HG02610 (cell line): ENCODE measurements at regions not wholly inside any gene's neighbourhood (a gene's known extent, or its start where the extent isn't known, plus 50 kb on each side); places are given as distances from the start of the nearest gene placed in this dataset.
"Not testable (repeated sequence)": the region's sequence is repeated elsewhere in the genome, so short reads cannot be mapped to it uniquely, and the experiment has no call there.

Source experiments
- ATAC-seq: cut with Tn5 transposase; IDR thresholded peaks from one replicate; pipeline ENCODE4 v1.9.1; 2021; ENCODE audit warnings: mild to moderate bottlenecking, moderate library complexity; ENCODE audit not compliant: unreplicated experiment

DNA sequence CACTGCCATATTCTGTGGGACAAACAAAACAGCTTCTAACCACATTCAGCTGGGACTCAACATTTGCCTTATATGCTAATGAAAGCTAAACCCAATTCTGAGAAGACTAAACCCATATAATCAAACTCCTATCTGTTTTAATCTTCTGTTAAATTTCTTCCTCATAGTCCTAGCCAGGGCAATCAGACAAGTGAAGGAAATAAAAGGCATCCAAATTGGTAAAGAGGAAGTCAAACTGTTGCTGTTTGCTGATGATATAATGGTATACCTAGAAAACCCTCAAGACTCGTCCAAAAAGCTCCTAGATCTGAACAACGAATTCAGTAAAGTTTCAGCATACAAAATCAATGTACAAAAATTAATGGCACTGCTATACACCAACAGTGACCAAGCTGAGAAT is 157.1 kb downstream of the PHLDA1 start:
- no peak for ATAC-seq

- no peak for ATAC-seq
These were observed 158.8 kb downstream of the PHLDA1 start for GRCh38 chr12:75872762-75873161.

DNA sequence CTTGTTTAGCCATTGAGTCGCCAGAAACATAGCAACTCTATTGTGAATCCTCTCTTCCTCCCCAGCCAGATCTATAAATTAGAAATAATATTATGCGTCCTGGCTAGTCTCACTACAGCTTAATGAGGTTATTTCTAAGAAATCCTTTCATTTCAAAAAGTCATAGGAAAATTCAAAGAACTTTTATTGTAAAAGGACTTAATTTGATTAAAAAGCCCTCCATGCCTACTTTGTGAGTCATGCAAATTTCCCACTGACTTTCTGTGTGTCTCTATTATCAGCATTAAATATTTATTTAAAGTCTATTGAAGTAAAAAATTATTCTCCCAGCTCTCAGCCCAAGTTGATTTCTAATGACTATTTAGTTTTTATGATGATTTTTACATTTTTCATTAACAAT is 160.7 kb downstream of the PHLDA1 start:
- ATAC-seq = no peak

GRCh38 chr12:75868501-75868900 is 163.1 kb downstream of the PHLDA1 start:
- no peak for ATAC-seq

DNA sequence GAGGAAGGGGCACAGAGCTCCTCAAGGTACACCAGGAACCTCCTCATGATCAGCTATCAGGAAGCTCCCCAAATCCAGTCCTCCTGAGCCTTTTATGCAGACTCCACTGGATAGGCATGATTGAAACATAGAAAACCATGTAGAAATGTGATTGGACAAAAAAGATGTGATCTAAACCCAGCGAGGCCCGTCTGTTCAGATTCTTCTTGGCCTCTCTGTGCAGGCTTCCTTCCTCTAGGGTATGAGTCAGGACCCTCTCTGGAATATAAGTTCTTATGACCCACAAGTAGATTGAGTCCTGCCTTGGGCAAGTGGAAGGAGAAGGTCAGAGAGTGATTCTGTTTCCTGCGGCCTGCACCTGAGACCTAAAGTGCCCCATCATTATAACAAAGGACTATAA is 166.3 kb downstream of the PHLDA1 start:
- no peak for ATAC-seq

- ATAC-seq = no peak
These were observed 167.4 kb downstream of the PHLDA1 start for GRCh38 chr12:75864161-75864560.

DNA sequence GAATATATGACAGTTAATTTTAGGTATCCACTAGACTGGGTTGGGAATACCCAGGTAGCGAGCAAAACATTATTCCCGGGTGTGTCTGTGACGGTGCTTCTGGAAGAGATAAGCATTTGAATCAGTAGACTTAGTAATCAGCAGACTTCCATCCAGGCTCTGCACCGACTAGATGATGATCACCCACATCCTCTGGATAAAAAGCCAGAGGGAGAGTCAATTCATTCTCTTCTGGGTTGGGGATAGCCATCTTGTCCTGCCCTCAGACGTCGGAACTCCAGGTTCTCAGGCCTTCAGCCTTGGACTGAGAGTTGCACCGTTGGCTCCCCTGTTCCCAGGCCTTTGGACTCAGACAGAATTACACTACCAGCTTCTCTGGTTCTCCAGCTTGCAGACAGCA is 168.0 kb downstream of the PHLDA1 start:
- ATAC-seq = no peak

- ATAC-seq = no peak
These were observed 168.7 kb downstream of the PHLDA1 start for GRCh38 chr12:75862692-75863471.

DNA sequence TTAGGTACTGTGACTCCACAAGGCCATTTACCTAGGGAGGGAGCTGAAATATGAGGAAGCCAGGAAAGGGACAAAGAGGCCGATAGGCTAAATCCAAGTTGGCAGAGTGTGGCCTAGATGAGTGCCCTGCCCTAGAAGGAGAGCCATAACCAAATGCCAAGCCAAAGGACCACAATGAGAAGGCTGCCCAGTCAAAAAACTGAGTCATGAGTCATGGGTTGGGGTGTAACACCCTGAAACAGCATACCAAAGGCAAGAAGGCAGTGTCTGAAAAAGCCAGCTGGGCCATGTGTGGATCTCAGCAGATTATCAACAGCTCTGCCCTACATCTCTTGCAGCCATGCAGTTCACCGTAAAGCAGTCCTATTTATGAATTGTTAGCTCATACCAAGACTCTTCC is 171.7 kb downstream of the PHLDA1 start:
- ATAC-seq = no peak

DNA sequence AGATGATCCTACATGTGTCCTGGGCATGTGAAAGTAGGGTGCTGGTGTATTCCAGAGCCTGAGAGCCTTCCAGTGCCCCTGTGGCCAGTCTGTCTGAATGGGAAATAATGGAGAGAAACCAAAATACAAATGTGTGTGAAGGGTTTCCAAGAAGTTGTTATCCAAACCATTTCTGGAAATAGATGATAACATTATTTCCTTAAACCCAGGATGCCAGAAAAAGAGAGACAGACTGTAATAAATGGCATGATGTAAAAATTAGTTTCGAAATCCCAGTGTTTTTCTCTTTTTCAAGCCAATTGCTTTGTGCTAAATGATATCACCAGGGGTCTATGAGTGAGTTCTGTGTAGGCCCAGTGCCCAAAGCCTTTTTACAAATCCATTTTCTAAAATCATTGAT is 175.3 kb downstream of the PHLDA1 start:
- no peak for ATAC-seq

- no peak for ATAC-seq
These were observed 176.2 kb downstream of the PHLDA1 start for GRCh38 chr12:75855360-75855759.

DNA sequence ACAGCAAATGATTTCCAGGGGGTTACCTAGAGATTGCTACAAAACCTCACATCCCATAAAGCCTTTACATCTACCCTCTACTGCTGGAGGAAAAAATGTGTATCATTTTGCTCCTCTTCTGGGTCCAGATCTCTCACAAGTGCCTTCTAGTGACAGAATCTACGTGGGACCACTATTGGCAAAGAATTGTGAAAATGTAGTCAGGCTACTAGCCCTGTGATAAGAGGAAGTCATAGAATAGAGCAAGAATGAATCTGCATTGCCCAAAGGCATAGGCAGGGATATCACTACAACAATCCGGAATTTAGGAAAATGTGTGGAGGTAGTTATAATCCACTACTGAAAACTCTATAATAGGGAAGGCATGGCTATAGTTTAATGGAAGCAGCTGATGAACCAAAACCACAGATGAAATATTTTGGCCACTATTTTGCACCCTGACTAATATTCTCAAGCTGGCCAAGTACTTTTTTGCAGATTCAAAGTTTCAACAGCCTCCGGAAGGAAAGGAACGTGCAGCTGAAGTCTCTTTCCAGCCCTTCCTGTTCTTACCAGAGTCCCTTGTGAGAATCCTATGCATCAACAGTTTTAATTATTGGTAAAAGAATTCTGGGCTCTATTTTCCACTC is 176.8 kb downstream of the PHLDA1 start:
- no peak for ATAC-seq

GRCh38 chr12:75854137-75854536 is 177.4 kb downstream of the PHLDA1 start:
- not testable (repeated sequence) for ATAC-seq

- no peak for ATAC-seq
These were observed 177.9 kb downstream of the PHLDA1 start for GRCh38 chr12:75853626-75854025.

DNA sequence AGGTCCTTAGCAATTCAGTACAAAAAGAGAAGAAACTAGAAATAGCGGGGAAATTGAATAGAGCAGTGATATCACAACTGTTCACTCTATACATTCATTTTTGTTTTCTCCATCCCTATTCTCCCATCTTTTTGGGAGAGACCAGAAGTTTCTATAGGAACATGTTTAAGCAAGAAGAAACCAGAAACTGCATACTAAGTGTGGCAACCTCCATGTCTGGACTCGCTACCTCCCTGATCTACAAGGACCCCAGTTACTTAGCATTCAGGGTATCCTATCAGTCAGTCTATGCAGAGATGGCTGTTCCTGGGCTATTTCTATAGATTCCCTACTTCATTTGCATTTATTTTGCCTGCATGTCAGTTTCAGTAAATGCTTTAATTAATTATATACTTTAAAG is 178.6 kb downstream of the PHLDA1 start:
- ATAC-seq = no peak

GRCh38 chr12:75852143-75852542 is 179.4 kb downstream of the PHLDA1 start:
- ATAC-seq = no peak

- ATAC-seq = no peak
These were observed 180.7 kb downstream of the PHLDA1 start for GRCh38 chr12:75850721-75851462.

GRCh38 chr12:75848961-75849360 is 182.6 kb downstream of the PHLDA1 start:
- ATAC-seq = no peak

GRCh38 chr12:75848431-75848925 is 183.1 kb downstream of the PHLDA1 start:
- ATAC-seq = no peak

- ATAC-seq = no peak
These were observed 185.5 kb downstream of the PHLDA1 start for GRCh38 chr12:75846102-75846501.

- ATAC-seq = no peak
These were observed 186.6 kb downstream of the PHLDA1 start for GRCh38 chr12:75844985-75845384.
